Calu3 (cell line): ENCODE measurements at regions not wholly inside any gene's neighbourhood (a gene's known extent, or its start where the extent isn't known, plus 50 kb on each side); places are given as distances from the start of the nearest gene placed in this dataset.
A peak's percentile ranks its signal among the peaks of the same experiment; 100 is the strongest.

Experiments
- BruUV-seq: library from RNA; stranded (reverse); fragments of 400-500 nt; replicated peaks from 2 replicates; lab custom pipeline; 2021; lab: Mats Ljungman, UMichigan
- CTCF ChIA-PET: fragments of 300-600 bp; sonication (Branson Sonifier 250); formaldehyde crosslinking; loops from one replicate; lab custom pipeline; 2022; ENCODE audit warnings: antibody characterized with exemption; lab: Charles Lee
- DNase-seq: peaks from one replicate; pipeline ENCODE4 v3.0.0; 2022
- H3K27ac Mint-ChIP-seq: one replicate; pipeline ENCODE4 v1.8.0; 2022; ENCODE audit warnings: mixed read lengths; ENCODE audit not compliant: unreplicated experiment
- H3K27me3 Mint-ChIP-seq: one replicate; pipeline ENCODE4 v1.8.0; 2022; ENCODE audit warnings: mixed read lengths; ENCODE audit not compliant: unreplicated experiment
- H3K36me3 Mint-ChIP-seq: one replicate; pipeline ENCODE4 v1.8.0; 2022; ENCODE audit warnings: mild to moderate bottlenecking, moderate library complexity, mixed read lengths; ENCODE audit not compliant: insufficient read depth, unreplicated experiment
- H3K4me1 Mint-ChIP-seq: one replicate; pipeline ENCODE4 v1.8.0; 2022; ENCODE audit warnings: mild to moderate bottlenecking, low read depth, mixed read lengths; ENCODE audit not compliant: unreplicated experiment
- H3K4me3 Mint-ChIP-seq: one replicate; pipeline ENCODE4 v1.8.0; 2022; ENCODE audit warnings: mild to moderate bottlenecking, low read depth, moderate library complexity, mixed read lengths; ENCODE audit not compliant: unreplicated experiment
- H3K9me3 Mint-ChIP-seq: one replicate; pipeline ENCODE4 v1.8.0; 2022; ENCODE audit warnings: low read depth, mixed read lengths; ENCODE audit not compliant: unreplicated experiment
- CTCF ChIP-seq: fragments of 200-600 bp; IDR thresholded peaks from one replicate; pipeline ENCODE4 v1.8.0; 2022; ENCODE audit warnings: antibody characterized with exemption; ENCODE audit not compliant: unreplicated experiment
- intact Hi-C: fragments of 100-400 bp; cut with micrococcal nuclease; formaldehyde crosslinking; loops from one replicate; pipeline ENCODE4 v1.10.0; 2022; ENCODE audit not compliant: unreplicated experiment

- H3K4me3 Mint-ChIP-seq = no peak overlapping the region
- DNase-seq = no peak
- H3K9me3 Mint-ChIP-seq = no peaks in the 10 kb centered on the region
- no peak overlapping the region for H3K27ac Mint-ChIP-seq
- no peaks in the 10 kb centered on the region for H3K27me3 Mint-ChIP-seq
- intact Hi-C loops = no loop called here
- no peak for TF ChIP-seq CTCF
- peaks cover 7% of the 10 kb centered on the region for H3K4me1 Mint-ChIP-seq
- CTCF ChIA-PET = no interaction called here
- H3K36me3 Mint-ChIP-seq = no peaks in the 10 kb centered on the region
- no TSS peak for BruUV-seq
Measured at GRCh38 chr13:73406454-73406853, 347.6 kb downstream of the KLF5 start.

DNA sequence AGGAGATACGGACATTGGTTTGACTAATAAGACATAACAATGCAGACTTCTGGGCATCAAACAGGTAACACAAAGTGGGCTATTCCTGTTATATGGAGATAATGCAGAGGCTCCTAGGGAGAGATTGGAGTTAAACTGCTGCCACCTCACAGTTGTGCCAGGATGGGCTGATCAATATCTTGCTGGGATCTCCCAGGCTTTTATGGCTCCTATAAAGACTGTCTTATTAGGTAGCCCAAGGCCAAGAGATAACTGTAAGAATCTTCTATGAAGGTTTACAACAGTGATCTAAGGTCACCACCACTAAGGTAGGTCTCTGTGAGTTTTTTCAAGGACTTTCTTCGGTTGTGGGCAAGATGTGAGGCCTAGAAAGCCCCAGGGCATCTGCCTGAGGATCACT is 345.8 kb downstream of the KLF5 start:
- Mint-ChIP-seq H3K27ac (no peak overlapping the region), H3K4me1 (peaks cover 25% of the 10 kb centered on the region), H3K27me3 (no peaks in the 10 kb centered on the region), H3K4me3 (no peak overlapping the region), H3K9me3 (no peaks in the 10 kb centered on the region), H3K36me3 (no peaks in the 10 kb centered on the region)
- no peak for TF ChIP-seq CTCF
- intact Hi-C loops = no loop called here
- CTCF ChIA-PET = no interaction called here
- no peak for DNase-seq
- BruUV-seq = no TSS peak

DNA sequence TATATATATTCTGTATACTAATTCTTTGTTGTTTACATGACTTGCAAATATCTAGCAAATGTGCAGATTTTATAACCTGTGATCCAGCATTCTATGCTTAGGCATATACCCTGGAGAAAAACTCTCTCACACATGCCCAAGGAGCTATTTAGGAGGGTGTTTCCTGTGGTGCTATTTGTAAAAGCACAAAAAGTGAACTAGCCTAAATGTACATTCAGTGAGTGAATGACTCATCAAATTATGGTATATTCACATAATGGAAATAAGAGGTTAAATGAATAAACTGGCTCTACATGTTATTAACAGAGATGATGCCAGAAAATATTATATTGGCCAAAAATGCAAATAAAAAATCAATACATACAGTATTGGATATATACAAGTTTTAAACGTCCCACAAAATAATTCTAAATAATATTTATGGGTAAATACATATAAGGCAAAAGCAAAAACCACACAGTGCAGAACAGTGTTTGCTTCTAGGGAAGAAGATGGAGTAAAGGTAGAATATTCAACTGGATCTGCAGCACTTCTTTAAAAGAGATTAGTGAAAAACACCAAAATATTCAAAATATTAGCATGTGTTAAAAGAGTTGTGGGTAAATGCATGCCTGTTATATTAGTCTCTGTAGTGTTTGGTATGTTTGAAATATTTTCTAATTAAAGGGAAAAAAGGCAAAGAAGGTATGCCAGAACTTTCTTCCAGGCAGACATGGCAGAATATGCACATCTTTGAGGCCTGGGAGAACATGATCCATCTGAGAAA is 344.7 kb downstream of the KLF5 start:
- CTCF ChIA-PET = no interaction called here
- no peaks in the 10 kb centered on the region for H3K9me3 Mint-ChIP-seq
- peaks cover 9% of the 10 kb centered on the region for H3K36me3 Mint-ChIP-seq
- no peaks in the 10 kb centered on the region for H3K27me3 Mint-ChIP-seq
- H3K4me1 Mint-ChIP-seq = peaks cover 26% of the 10 kb centered on the region
- H3K27ac Mint-ChIP-seq = no peak overlapping the region
- no peak overlapping the region for H3K4me3 Mint-ChIP-seq
- TF ChIP-seq CTCF = no peak
- no peak for DNase-seq
- intact Hi-C loops = no loop called here
- BruUV-seq = no TSS peak

GRCh38 chr13:73401769-73402168 is 343.0 kb downstream of the KLF5 start:
- H3K4me1 Mint-ChIP-seq = peaks cover 36% of the 10 kb centered on the region
- peaks cover 9% of the 10 kb centered on the region for H3K36me3 Mint-ChIP-seq
- CTCF ChIA-PET = no interaction called here
- intact Hi-C loops = no loop called here
- no peak for TF ChIP-seq CTCF
- no peak for DNase-seq
- H3K27ac Mint-ChIP-seq = peak overlapping the region; percentile 82
- no TSS peak for BruUV-seq
- no peaks in the 10 kb centered on the region for H3K27me3 Mint-ChIP-seq
- no peak overlapping the region for H3K4me3 Mint-ChIP-seq
- H3K9me3 Mint-ChIP-seq = no peaks in the 10 kb centered on the region
